ENCODE measurements at regions not wholly inside any gene's neighbourhood (a gene's known extent, or its start where the extent isn't known, plus 50 kb on each side); places are given as distances from the start of the nearest gene placed in this dataset.
"Not testable (repeated sequence)": the region's sequence is repeated elsewhere in the genome, so short reads cannot be mapped to it uniquely, and the experiment has no call there.

DNA sequence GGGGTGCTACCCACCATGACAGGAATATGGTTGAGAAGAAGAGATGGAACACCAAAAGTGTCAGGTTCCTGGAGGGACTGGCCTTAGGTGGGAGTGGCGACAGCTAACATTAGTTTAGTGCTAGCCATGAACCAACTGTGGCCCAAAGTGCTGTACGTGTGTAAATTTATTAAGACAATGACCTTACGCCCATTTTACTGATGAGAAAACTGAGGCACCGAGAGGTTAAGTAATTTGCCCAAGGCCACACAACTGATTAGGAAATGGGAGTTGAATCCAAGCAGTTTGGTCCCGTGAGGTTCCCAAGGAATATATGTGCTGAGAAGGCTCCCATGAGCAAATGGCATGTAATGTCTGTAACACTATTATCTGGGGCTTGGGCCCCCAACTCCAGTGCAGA lies 109.5 kb upstream of the SLC1A4 start:
- DNase-seq (ENCODE audit: low spot score) = no peak

- no peak for DNase-seq (ENCODE audit: low spot score)
Measured at GRCh38 chr2:64880193-64880951, 108.8 kb upstream of the SLC1A4 start.

DNA sequence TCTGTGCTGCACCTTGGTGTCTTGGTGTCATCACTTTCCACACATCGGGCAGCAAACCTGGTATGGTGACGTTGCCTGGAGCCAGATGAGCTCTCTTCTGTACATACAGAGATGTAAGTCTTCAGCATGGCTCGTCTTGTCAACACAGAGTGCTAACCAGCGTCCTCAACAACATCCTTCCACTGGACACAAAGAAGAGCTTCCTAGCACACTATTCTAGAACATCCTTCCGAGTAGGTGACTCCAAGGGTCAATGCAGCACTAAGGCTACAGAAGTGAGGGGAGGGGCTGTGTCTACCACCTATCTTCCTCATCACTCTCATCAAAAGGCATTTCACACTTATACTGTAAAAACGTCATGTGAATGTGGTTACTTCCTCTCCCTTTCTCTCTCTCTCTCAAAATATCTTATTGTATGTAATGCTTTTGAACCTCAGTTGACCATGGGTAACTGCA lies 108.1 kb upstream of the SLC1A4 start:
- DNase-seq (ENCODE audit: low spot score) = no peak

GRCh38 chr2:64887565-64887964 lies 101.6 kb upstream of the SLC1A4 start:
- DNase-seq (ENCODE audit: low spot score) = no peak

DNA sequence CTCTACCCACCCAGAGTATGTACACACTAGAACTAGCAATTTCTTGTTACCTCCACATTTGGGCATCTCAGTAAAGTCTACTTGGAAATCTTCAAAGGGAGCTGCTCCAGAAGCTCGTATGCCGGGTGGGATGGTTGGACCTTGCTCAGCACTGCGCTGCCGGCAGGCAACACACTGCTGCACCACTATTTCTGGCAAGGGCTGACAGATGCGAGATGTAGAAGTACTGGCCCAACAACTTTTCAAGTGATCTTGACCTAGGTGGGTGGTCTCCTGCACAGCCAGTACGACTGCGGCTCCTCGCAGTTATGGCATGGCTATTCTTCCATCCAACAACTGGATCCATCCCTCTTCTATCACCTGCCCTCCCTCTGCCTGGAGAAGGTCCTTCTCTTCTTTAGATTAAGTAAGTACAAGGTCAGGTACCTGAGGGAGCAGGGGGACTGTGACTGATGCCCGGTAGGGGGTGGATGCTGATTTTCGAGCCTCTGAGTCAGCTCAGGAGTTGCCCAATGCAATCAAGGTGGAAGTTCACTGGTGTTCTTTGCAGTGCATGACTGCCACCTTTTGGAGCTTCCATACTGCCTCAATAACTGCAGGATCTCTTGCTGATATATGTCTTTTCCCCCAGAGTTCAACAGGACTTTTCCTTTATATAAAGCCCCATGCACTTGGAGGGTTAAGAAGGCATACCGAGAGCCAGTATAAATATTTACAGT lies 100.4 kb upstream of the SLC1A4 start:
- DNase-seq (ENCODE audit: low spot score) = no peak

DNA sequence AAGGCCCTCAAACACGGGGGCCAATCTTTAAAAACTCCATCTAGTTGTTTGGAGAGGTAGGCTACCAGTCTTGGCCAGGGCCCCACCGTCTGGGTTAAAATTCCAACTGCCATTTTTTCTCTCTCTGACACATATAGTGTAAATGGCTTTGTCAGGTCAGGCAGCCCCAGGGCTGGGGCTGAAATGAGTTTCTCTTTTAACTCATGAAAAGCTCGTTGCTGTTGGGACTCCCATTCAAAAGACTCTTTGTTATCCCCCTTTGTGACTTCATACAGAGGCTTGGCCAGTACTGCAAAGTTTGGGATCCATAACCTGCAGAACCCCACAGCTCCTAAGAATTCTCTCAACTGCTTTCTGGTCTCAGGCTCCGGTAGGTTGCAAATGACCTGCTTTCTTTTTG lies 99.4 kb upstream of the SLC1A4 start:
- DNase-seq (ENCODE audit: low spot score) = no peak

GRCh38 chr2:64896572-64896971 lies 92.6 kb upstream of the SLC1A4 start:
- DNase-seq (ENCODE audit: low spot score) = not testable (repeated sequence)

- DNase-seq (ENCODE audit: low spot score) = no peak
Measured at GRCh38 chr2:64899081-64899865, 89.9 kb upstream of the SLC1A4 start.

GRCh38 chr2:64899876-64900275 lies 89.3 kb upstream of the SLC1A4 start:
- not testable (repeated sequence) for DNase-seq (ENCODE audit: low spot score)

DNA sequence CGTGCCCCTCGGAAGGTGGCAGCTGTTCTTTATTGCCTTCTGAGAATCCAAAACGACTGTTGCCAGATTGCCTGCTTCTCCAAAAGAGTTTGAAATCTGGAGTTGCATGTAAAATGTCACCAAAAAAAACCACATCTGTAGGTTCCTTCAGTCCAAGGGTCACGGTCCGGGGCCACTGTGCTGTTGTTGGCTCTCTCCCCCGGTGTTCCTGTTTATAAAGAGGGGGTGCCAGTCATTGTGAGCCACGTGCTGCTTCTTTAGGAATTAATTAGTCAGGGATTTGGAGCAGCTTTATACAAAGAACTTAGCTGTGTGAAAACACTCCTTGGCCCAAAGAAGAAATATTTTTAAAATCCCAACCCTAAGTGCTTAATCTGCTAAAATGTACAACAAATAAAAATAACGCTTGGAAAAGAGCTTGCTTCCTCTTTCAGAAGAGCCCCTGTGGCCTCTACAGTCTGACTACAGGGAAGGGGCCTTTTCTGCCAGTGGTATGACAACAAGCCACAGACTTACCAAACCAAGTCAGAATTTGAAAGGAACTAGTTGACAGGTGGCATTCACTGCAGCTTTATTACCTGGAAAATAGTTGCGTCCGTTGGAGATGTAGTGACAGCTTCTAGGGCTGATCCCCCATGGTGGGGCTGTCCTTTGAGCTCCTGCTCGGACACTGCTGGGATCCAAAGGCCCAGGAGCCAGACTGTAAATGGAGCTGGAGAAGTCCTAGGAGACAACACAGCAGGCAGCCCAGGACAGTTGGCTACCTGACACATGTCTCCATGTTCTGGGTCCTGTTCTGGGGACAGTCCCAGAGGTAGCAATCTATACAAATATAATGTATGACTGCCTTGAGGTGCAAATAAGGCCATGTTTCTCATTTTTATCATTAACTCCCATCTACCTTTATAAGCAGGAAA lies 84.5 kb upstream of the SLC1A4 start:
- DNase-seq (ENCODE audit: low spot score) = no peak

DNA sequence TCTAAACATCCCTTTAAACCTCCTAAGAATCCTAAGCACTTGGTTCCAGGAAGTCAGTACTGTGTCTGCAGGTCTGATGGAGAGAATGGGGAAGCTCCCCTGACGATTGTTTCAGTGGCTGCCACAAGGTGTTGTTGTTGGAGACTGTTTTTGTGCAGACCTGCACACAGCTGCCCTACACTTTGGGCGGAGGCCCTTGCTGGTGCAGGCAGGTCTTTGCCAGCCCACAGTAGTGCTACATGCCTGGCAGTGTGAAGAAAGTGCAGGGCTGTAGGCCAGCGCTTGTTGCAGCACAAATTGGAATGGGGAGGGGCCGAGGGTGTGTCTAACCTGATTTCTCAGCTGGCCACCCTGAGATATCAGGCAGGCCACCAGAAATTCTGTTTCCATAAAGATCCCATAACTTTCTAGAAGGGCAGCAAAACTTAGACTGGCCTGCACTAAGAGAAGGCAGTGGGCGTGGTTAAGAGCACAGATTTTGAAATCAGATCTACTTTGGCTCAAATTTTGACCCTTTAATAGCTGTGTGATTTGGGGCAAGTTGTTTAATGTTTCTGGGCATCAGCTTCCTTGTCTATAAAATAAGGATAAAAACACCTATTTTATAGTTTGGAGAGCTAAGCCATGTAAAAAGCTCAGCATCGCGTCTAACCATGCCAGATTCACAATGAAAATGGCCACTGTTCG lies 83.7 kb upstream of the SLC1A4 start:
- no peak for DNase-seq (ENCODE audit: low spot score)

DNA sequence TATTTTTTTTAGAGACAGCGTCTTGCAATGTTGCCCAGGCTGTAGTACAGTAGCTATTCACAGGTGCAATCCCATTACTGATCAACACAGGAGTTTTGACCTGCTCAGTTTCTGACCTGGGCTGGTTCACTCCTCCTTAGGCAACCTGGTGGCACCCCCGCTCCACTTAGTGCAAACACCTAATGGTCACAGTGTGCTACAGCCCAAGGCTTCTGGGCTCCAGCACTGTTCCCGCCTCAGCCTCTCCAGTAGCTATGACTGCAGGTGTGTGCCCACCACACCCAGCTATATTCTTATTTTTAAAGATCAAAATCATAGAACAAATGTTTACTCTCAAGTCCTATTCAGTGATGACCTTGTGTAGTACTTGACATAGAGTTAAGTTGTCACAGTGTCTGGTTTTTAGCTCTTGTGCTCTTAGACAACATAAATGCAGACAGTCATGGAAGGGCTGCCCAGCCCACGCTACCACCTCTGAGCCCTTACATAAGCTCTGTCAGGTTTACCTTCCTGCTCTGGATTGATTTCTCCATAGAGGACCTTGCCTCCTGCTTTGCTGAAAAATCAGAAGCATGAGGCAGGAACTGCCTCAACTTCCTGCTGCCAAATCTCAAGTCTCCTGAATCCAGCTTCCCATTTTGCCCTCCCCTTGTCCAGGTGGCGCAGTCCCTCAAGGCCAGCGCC lies 82.2 kb upstream of the SLC1A4 start:
- DNase-seq (ENCODE audit: low spot score) = no peak

GRCh38 chr2:64908406-64908805 lies 80.8 kb upstream of the SLC1A4 start:
- no peak for DNase-seq (ENCODE audit: low spot score)

- DNase-seq (ENCODE audit: low spot score) = no peak
Measured at GRCh38 chr2:64910523-64910922, 78.7 kb upstream of the SLC1A4 start.

DNA sequence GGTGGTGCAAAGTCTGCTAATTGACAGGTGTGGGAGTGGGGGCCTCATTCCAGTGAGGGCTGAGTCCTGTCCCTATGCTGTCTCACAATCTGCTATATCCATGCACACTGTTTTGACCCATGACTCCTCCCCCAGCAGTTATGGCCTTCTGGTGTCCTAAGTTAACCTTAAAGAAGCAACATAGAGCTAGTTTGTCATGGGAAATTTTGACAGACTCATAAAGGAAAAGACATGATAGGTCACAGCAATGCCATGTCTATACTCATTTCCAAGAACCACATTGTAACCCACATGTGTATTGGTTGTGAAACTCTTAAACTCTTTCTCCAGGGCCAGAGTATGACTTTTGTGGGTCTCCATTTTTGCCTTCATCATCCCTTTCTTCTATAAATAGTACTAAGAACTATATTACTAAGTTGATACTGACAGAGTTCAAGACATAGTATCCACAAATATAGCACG lies 78.2 kb upstream of the SLC1A4 start:
- DNase-seq (ENCODE audit: low spot score) = no peak

DNA sequence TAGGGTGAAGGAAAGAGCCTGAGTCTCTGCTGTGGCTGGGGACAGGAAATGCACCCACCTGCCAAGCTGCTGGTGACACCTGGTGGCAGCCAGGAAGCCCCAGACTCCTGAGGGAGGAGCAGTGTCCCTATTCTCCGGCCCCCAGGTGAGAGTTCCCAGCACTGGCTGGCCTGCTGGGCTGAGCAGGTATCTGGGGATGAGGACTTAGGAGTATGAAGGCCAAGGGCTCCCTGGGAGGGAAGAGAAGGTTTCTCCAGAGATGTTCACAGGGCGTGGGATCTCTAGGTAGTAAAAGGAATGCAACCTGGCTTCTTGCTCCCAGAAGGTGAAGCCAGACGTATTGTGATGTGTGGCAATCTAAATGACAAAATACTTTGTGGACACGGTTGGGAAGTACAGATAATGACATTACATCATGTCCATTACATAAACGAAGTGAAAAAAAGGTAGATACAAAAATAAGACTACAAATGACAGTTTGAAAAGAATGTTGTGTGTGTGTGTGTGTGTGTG lies 75.8 kb upstream of the SLC1A4 start:
- no peak for DNase-seq (ENCODE audit: low spot score)

DNA sequence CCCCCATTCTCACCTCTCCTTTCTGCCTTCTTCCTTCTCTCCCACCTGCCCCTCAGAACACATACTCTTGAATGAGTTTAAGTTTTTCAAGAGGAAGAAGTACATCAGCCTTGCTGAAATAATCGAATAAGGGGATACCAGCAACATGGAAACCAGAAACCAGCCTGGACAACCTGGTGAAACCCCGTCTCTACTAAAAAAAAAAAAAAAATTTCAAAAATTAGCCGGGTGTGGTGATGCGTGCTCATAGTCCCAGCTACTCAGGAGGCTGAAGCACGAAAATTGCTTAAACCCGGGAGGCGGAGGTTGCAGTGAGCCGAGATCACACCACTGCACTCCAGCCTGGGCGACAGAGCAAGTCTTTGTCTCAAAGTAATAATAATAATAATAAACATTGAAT lies 75.0 kb upstream of the SLC1A4 start:
- DNase-seq (ENCODE audit: low spot score) = no peak

GRCh38 chr2:64914735-64915509 lies 74.3 kb upstream of the SLC1A4 start:
- no peak for DNase-seq (ENCODE audit: low spot score)

- DNase-seq (ENCODE audit: low spot score) = no peak
Measured at GRCh38 chr2:64915510-64915900, 73.7 kb upstream of the SLC1A4 start.

Measured in ecto neural progenitor cell (in vitro differentiated cells).